ENCODE measurements at regions not wholly inside any gene's neighbourhood (a gene's known extent, or its start where the extent isn't known, plus 50 kb on each side); places are given as distances from the start of the nearest gene placed in this dataset.

GRCh38 chr16:79284766-79285165, 315.8 kb downstream of the MAF start:
- DNase-seq (ENCODE audit: extremely low read depth in 1 of 4, low spot score in 3 of 4) = no peak
- WGBS (ENCODE audit: insufficient coverage, low coverage, missing lambda C conversion rate) = 2% methylated on average over 7 of the region's 7 CpGs
- H3K4me1 ChIP-seq (replicated peaks in 1 of 2; ENCODE audit: control insufficient read depth in 2 of 2, insufficient read depth in 2 of 2, low read length in 2 of 2) = no peaks in the 10 kb centered on the region
- H3K9ac ChIP-seq (ENCODE audit: insufficient read depth in 1 of 2, low read depth in 2 of 2, low read length in 2 of 2) = no peak overlapping the region
- H3K4me2 ChIP-seq (ENCODE audit: insufficient read depth, low read length) = no peak overlapping the region
- no peak overlapping the region for H3K27ac ChIP-seq (ENCODE audit: extremely low read depth, low read depth, low read length)
- in situ Hi-C loops (cut with MboI) = no loop called here
- TF ChIP-seq NR2C1 (IDR thresholded peaks at IDR 0.05) (no peak), NR2C1 (tag; IDR thresholded peaks at IDR 0.05) (no peak), CAMTA2 (CRISPR knock-in tag; conservative IDR thresholded peaks at IDR 0.05) (no peak), ZNF586 (CRISPR knock-in tag; conservative IDR thresholded peaks at IDR 0.05) (no peak), ZNF175 (CRISPR knock-in tag; IDR thresholded peaks at IDR 0.05; ENCODE audit: low read depth) (no peak), ZNF696 (CRISPR knock-in tag; conservative IDR thresholded peaks at IDR 0.05) (no peak), EWSR1 (IDR thresholded peaks at IDR 0.05; ENCODE audit: borderline replicate concordance, low read depth, partially characterized antibody) (no peak)
- no peak overlapping the region for H3K4me3 ChIP-seq
- no peaks in the 10 kb centered on the region for H3K9me1 ChIP-seq (ENCODE audit: control insufficient read depth, insufficient read depth, low read length)
- ChIA-PET POLR2A (interaction anchor here (0.5 kb wide), 1 partner anchor 1317 kb away, joined by 3 read pairs; no protein-coding TSS in a partner anchor), CTCF (ENCODE audit: low intra/inter-chr PET ratio) (no interaction called here)
- no peak overlapping the region for H2AFZ ChIP-seq (ENCODE audit: low read depth, low read length)
- H4K20me1 ChIP-seq (replicated peaks; ENCODE audit: control insufficient read depth, insufficient read depth, low read length) = peaks cover 4% of the 10 kb centered on the region; the same call in 1 of the 2 replicates
- no peaks in the 10 kb centered on the region for H3K79me2 ChIP-seq (ENCODE audit: control insufficient read depth, insufficient read depth, low read length)
- peaks cover 30% of the 10 kb centered on the region in 2 experiments for H3K27me3 ChIP-seq (ENCODE audit: control insufficient read depth in 2 of 2, insufficient read depth in 2 of 2, low read length in 2 of 2)
- no peaks in the 10 kb centered on the region for H3K36me3 ChIP-seq (ENCODE audit: control insufficient read depth, insufficient read depth, low read length)
- no peaks in the 10 kb centered on the region for H3K9me3 ChIP-seq (replicated peaks; ENCODE audit: control insufficient read depth, insufficient read depth, low read depth, low read length)
- BruUV-seq (replicated peaks) = no TSS peak
- ATAC-seq = no peak
- no peak for FAIRE-seq
- intact Hi-C loops (cut with micrococcal nuclease) = no loop called here

- Histone ChIP-seq H3K9ac (ENCODE audit: insufficient read depth in 1 of 2, low read depth in 2 of 2, low read length in 2 of 2) (no peak overlapping the region), H3K4me2 (ENCODE audit: insufficient read depth, low read length) (no peak overlapping the region), H3K79me2 (ENCODE audit: control insufficient read depth, insufficient read depth, low read length) (no peaks in the 10 kb centered on the region), H3K4me3 (no peak overlapping the region), H3K27ac (ENCODE audit: extremely low read depth, low read depth, low read length) (no peak overlapping the region), H4K20me1 (replicated peaks; ENCODE audit: control insufficient read depth, insufficient read depth, low read length) (peaks cover 4% of the 10 kb centered on the region; the same call in 1 of the 2 replicates), H3K36me3 (ENCODE audit: control insufficient read depth, insufficient read depth, low read length) (no peaks in the 10 kb centered on the region), H2AFZ (ENCODE audit: low read depth, low read length) (no peak overlapping the region), H3K9me1 (ENCODE audit: control insufficient read depth, insufficient read depth, low read length) (no peaks in the 10 kb centered on the region), H3K9me3 (replicated peaks; ENCODE audit: control insufficient read depth, insufficient read depth, low read depth, low read length) (no peaks in the 10 kb centered on the region), H3K4me1 (replicated peaks in 1 of 2; ENCODE audit: control insufficient read depth in 2 of 2, insufficient read depth in 2 of 2, low read length in 2 of 2) (no peaks in the 10 kb centered on the region), H3K27me3 (ENCODE audit: control insufficient read depth in 2 of 2, insufficient read depth in 2 of 2, low read length in 2 of 2) (peaks cover 30 to 36% of the 10 kb centered on the region in 2 experiments)
- intact Hi-C loops (cut with micrococcal nuclease) = no loop called here
- FAIRE-seq (no peak), ATAC-seq (no peak), DNase-seq (ENCODE audit: extremely low read depth in 1 of 4, low spot score in 3 of 4) (no peak)
- ChIA-PET POLR2A (no interaction called here), CTCF (ENCODE audit: low intra/inter-chr PET ratio) (no interaction called here)
- 0% methylated on average over 4 of the region's 4 CpGs for WGBS (ENCODE audit: insufficient coverage, low coverage, missing lambda C conversion rate)
- no TSS peak for BruUV-seq (replicated peaks)
- in situ Hi-C loops (cut with MboI) = no loop called here
- TF ChIP-seq TSHZ1 (CRISPR knock-in tag; IDR thresholded peaks at IDR 0.05) = no peak
- TF ChIP-seq ZNF717 (CRISPR knock-in tag; IDR thresholded peaks at IDR 0.05) = no peak
- no peak for TF ChIP-seq SMAD1 (IDR thresholded peaks at IDR 0.05; ENCODE audit: low read depth, low read length, partially characterized antibody)
- TF ChIP-seq ZNF512 (tag; IDR thresholded peaks at IDR 0.05) = no peak
- TF ChIP-seq ZNF347 (CRISPR knock-in tag; IDR thresholded peaks at IDR 0.05; ENCODE audit: low read depth) = no peak
- no peak for TF ChIP-seq RBM17 (IDR thresholded peaks at IDR 0.05; ENCODE audit: borderline replicate concordance, low read depth, low read length)
Observed at GRCh38 chr16:79283578-79283977, 317.0 kb downstream of the MAF start.
